ENCODE measurements at regions not wholly inside any gene's neighbourhood (a gene's known extent, or its start where the extent isn't known, plus 50 kb on each side); places are given as distances from the start of the nearest gene placed in this dataset.
"Not testable (repeated sequence)": the region's sequence is repeated elsewhere in the genome, so short reads cannot be mapped to it uniquely, and the experiment has no call there.

DNA sequence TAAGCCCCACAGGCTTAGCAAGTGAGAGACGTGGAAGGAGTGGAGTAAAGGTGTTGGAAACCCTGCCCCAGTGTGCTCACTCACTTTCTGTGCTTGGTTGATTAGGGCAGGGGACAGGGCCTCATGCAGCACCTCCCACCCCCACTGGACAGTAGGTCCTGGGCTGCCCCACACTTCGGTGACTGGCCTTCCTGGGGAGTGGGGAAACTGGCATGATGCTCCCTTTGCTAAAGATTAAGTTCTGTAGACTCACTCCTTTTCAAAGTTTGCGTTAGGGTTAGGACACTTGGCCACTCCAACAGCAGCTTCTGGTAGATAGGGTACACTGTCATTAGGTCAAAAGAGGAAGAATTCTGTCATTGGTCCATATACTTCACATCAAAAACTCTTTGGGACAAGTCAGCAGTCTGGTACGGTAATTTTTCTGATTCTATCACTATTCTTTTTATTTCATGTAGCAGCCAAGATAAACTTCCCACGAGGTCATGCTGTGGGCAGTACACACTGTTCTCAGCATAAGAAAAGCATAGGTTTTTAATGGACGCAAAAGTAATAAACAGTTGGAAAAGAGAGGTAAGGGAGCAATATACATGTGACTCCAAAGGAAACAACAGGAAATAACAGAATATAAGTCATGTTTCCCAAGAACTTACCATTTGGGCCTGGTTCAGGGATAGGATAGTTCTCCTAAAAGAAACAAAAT lies 106.6 kb upstream of the TERB2 start:
- H3F3A ChIP-seq (ENCODE audit: insufficient read depth, low read length, poor library complexity, severe bottlenecking); H3K9ac ChIP-seq (ENCODE audit: low read length); H3K9me2 ChIP-seq (ENCODE audit: insufficient read depth, low read length); H3K9me3 ChIP-seq (ENCODE audit: low read length); H3K27me3 ChIP-seq (ENCODE audit: insufficient read depth, low read depth, low read length); H3K79me2 ChIP-seq (replicated peaks; ENCODE audit: insufficient read depth, low read length); H3K36me3 ChIP-seq (ENCODE audit: insufficient read depth, low read length); H2AFZ ChIP-seq (ENCODE audit: low read depth, low read length); H3K4me3 ChIP-seq (ENCODE audit: low read length); H3K4me2 ChIP-seq (ENCODE audit: low read length); H4K20me1 ChIP-seq (ENCODE audit: insufficient read depth); H3K27ac ChIP-seq (ENCODE audit: low read length): not testable (repeated sequence)

DNA sequence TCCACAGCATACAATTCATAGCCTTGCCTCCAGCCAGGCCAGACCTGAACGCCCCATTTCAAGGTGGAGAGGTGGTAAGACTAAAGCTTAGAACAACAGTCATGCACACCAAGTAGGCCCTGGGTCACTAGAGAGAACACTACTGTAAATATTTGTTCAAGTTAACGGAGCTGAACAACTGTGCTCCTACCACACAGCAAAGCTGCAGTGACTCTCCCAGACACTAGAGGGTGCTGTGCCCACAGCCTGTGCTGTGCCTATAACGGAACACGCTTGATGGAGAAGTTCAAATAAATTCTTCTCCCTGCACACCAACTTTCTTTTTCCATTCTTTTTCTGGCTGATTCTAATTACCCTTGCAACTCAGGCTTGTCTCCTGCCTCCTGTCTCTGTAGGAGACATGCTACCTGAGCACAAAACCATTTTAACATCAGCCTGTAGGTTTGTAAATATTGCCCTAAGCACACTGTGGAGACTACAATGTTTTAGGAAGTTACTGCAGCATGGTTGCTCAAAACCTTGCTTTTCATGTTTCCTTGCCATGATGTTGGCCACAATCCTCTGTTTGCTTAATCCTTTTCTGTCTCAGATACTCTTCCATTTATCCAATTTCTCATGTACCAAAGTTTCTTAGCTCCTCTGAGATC lies 103.1 kb upstream of the TERB2 start:
- H3K4me2 ChIP-seq (ENCODE audit: low read length); H3F3A ChIP-seq (ENCODE audit: insufficient read depth, low read length, poor library complexity, severe bottlenecking); H3K9ac ChIP-seq (ENCODE audit: low read length); H3K27me3 ChIP-seq (ENCODE audit: insufficient read depth, low read depth, low read length); H3K36me3 ChIP-seq (ENCODE audit: insufficient read depth, low read length); H3K79me2 ChIP-seq (replicated peaks; ENCODE audit: insufficient read depth, low read length); H3K4me3 ChIP-seq (ENCODE audit: low read length); H3K27ac ChIP-seq (ENCODE audit: low read length); H3K9me2 ChIP-seq (ENCODE audit: insufficient read depth, low read length); H4K20me1 ChIP-seq (ENCODE audit: insufficient read depth); H3K9me3 ChIP-seq (ENCODE audit: low read length); H2AFZ ChIP-seq (ENCODE audit: low read depth, low read length): not testable (repeated sequence)
- TF ChIP-seq, protein P1, sequence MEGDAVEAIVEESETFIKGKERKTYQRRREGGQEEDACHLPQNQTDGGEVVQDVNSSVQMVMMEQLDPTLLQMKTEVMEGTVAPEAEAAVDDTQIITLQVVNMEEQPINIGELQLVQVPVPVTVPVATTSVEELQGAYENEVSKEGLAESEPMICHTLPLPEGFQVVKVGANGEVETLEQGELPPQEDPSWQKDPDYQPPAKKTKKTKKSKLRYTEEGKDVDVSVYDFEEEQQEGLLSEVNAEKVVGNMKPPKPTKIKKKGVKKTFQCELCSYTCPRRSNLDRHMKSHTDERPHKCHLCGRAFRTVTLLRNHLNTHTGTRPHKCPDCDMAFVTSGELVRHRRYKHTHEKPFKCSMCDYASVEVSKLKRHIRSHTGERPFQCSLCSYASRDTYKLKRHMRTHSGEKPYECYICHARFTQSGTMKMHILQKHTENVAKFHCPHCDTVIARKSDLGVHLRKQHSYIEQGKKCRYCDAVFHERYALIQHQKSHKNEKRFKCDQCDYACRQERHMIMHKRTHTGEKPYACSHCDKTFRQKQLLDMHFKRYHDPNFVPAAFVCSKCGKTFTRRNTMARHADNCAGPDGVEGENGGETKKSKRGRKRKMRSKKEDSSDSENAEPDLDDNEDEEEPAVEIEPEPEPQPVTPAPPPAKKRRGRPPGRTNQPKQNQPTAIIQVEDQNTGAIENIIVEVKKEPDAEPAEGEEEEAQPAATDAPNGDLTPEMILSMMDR (IDR thresholded peaks at IDR 0.05; ENCODE audit: poor library complexity, severe bottlenecking): peak; percentile 50

DNA sequence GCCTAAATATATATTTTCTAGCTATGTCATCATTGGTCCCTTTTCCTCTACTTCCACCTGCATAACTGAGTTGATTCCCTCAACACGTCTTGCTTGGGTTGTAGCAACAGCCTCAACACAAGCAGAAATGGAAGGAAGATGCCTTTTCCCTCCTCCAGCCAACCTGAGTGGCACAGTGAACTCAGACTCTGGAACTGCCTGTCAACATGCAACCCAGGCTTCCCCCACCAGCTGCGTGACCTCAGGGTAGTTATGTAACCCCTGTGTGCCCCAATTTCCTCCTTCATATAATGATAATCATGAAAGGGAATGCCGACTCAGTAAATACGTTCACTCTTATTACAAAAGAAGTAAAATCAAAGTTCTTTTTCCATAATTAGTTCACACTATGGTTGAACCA lies 101.8 kb upstream of the TERB2 start:
- H3K27ac ChIP-seq (ENCODE audit: low read length); H3K4me2 ChIP-seq (ENCODE audit: low read length); H3K9ac ChIP-seq (ENCODE audit: low read length); H3F3A ChIP-seq (ENCODE audit: insufficient read depth, low read length, poor library complexity, severe bottlenecking); H3K9me3 ChIP-seq (ENCODE audit: low read length); H4K20me1 ChIP-seq (ENCODE audit: insufficient read depth); H3K27me3 ChIP-seq (ENCODE audit: insufficient read depth, low read depth, low read length); H3K4me3 ChIP-seq (ENCODE audit: low read length); H3K79me2 ChIP-seq (replicated peaks; ENCODE audit: insufficient read depth, low read length); H2AFZ ChIP-seq (ENCODE audit: low read depth, low read length); H3K9me2 ChIP-seq (ENCODE audit: insufficient read depth, low read length); H3K36me3 ChIP-seq (ENCODE audit: insufficient read depth, low read length): not testable (repeated sequence)

DNA sequence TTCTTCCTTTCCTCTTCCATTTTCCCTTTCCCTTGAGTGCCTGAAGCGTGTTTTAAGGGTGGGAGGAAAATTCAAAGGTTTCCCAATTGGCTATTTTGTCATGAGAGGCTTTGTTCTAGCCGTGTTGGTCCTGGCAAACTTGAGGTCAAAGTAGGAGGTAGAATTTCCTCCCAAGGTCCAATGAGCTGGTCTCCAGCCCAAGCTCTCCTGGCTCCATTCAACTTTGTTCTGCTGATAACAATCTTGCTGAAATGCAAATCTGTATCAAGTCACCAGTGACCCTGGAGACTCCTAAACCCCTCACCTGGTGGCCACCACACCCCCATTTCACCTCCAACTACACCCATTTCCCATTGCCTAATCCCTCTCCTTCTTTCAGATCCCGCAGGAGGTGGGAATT lies 100.2 kb upstream of the TERB2 start:
- H3K27ac ChIP-seq (ENCODE audit: low read length); H2AFZ ChIP-seq (ENCODE audit: low read depth, low read length); H3K9me2 ChIP-seq (ENCODE audit: insufficient read depth, low read length); H3F3A ChIP-seq (ENCODE audit: insufficient read depth, low read length, poor library complexity, severe bottlenecking); H3K27me3 ChIP-seq (ENCODE audit: insufficient read depth, low read depth, low read length); H4K20me1 ChIP-seq (ENCODE audit: insufficient read depth); H3K4me3 ChIP-seq (ENCODE audit: low read length); H3K4me2 ChIP-seq (ENCODE audit: low read length); H3K79me2 ChIP-seq (replicated peaks; ENCODE audit: insufficient read depth, low read length); H3K9ac ChIP-seq (ENCODE audit: low read length); H3K36me3 ChIP-seq (ENCODE audit: insufficient read depth, low read length); H3K9me3 ChIP-seq (ENCODE audit: low read length): not testable (repeated sequence)

DNA sequence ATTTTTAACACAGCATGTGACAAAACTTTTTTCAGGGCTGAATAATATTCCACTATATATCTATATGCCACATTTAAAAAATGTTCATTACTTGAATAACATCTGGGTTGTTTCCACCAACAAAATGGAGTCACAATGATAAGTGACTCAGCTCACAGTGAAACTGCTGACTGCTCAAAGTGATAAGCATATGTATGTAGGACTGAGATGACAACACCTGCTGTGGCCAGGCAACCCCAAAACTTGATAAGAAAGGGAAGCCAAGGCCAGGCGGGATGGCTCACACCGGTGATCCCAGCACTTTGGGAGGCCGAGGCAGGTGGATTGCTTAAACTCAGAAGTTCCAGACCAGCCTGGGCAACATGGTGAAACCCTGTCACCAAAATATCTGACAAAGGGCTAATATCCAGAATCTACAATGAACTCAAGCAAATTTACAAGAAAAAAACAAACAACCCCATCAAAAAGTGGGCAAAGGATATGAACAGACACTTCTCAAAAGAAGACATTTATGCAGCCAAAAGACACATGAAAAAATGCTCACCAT lies 99.2 kb upstream of the TERB2 start:
- not testable (repeated sequence) for H3K4me2 ChIP-seq (ENCODE audit: low read length); H4K20me1 ChIP-seq (ENCODE audit: insufficient read depth); H3K79me2 ChIP-seq (replicated peaks; ENCODE audit: insufficient read depth, low read length); H3K36me3 ChIP-seq (ENCODE audit: insufficient read depth, low read length); H3K4me3 ChIP-seq (ENCODE audit: low read length); H3K9ac ChIP-seq (ENCODE audit: low read length); H3K9me3 ChIP-seq (ENCODE audit: low read length); H3F3A ChIP-seq (ENCODE audit: insufficient read depth, low read length, poor library complexity, severe bottlenecking); H3K27ac ChIP-seq (ENCODE audit: low read length); H3K9me2 ChIP-seq (ENCODE audit: insufficient read depth, low read length); H2AFZ ChIP-seq (ENCODE audit: low read depth, low read length); H3K27me3 ChIP-seq (ENCODE audit: insufficient read depth, low read depth, low read length)

DNA sequence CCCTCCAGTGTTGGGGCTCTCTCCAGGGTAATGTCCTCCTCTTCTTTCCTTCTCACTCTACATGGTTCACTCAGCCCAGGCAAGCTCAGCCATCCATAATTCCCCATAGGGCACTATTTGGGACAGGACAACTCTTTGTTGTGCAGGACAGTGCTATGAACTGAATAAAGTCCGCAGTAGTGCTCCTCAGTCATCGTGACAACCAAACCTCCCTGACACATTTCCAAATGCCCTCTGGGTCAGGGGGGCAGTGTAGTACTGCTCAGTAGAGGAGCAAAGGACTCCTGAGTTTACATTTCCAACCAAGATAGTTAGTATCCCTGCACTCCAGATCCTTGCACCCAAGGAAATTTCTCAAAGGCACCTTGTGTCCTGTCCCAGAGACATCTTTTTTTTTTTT lies 97.4 kb upstream of the TERB2 start:
- H3K9me3 ChIP-seq (ENCODE audit: low read length); H3K4me3 ChIP-seq (ENCODE audit: low read length); H3K36me3 ChIP-seq (ENCODE audit: insufficient read depth, low read length); H3K27ac ChIP-seq (ENCODE audit: low read length); H3K27me3 ChIP-seq (ENCODE audit: insufficient read depth, low read depth, low read length); H4K20me1 ChIP-seq (ENCODE audit: insufficient read depth); H3K79me2 ChIP-seq (replicated peaks; ENCODE audit: insufficient read depth, low read length); H3F3A ChIP-seq (ENCODE audit: insufficient read depth, low read length, poor library complexity, severe bottlenecking); H3K9me2 ChIP-seq (ENCODE audit: insufficient read depth, low read length); H2AFZ ChIP-seq (ENCODE audit: low read depth, low read length); H3K4me2 ChIP-seq (ENCODE audit: low read length); H3K9ac ChIP-seq (ENCODE audit: low read length): not testable (repeated sequence)

DNA sequence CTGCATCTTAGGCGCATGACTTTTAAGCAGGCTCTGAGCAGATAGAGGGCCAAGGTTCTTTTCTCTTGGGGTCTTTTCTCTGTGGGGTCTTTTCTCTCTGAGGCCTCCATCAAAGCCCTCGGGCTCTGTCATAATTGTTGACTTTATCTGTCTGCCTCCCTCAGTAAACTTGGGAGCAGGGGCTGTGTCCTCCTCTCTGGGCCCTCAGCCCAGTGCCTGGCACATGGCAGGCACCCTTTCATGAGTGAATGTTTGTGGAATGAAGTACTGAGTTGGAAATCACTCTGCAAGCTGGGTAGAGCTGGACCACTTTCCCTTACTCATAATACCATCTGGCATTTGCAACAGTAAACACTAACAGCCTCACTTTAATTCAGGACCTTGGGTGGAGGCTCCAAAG lies 96.3 kb upstream of the TERB2 start:
- H2AFZ ChIP-seq (ENCODE audit: low read depth, low read length); H3K79me2 ChIP-seq (replicated peaks; ENCODE audit: insufficient read depth, low read length); H3K27ac ChIP-seq (ENCODE audit: low read length); H3K9me2 ChIP-seq (ENCODE audit: insufficient read depth, low read length); H3K4me2 ChIP-seq (ENCODE audit: low read length); H3K36me3 ChIP-seq (ENCODE audit: insufficient read depth, low read length); H3K9ac ChIP-seq (ENCODE audit: low read length); H3K27me3 ChIP-seq (ENCODE audit: insufficient read depth, low read depth, low read length); H3K4me3 ChIP-seq (ENCODE audit: low read length); H4K20me1 ChIP-seq (ENCODE audit: insufficient read depth); H3F3A ChIP-seq (ENCODE audit: insufficient read depth, low read length, poor library complexity, severe bottlenecking); H3K9me3 ChIP-seq (ENCODE audit: low read length): not testable (repeated sequence)

Measured in neural cell (in vitro differentiated cells).